HEK293 (cell line): ENCODE measurements at regions not wholly inside any gene's neighbourhood (a gene's known extent, or its start where the extent isn't known, plus 50 kb on each side); places are given as distances from the start of the nearest gene placed in this dataset.

Experiments used
- CTCF ChIA-PET: fragments of 350-600 bp; formaldehyde crosslinking; extraction: SDS; loops from one replicate; lab custom pipeline; 2021; ENCODE audit warnings: antibody characterized with exemption; lab: Yijun Ruan, JAX
- POLR2A ChIA-PET: fragments of 300-600 bp; formaldehyde crosslinking; extraction: SDS; loops from one replicate; lab custom pipeline; 2020; ENCODE audit warnings: antibody characterized with exemption, inconsistent platforms; lab: Yijun Ruan, JAX
- H3K27ac ChIP-seq: fragments of 200-500 bp; sonication (Bioruptor generic); 2 replicates; pipeline ENCODE4 v1.5.1; 2014; ENCODE audit warnings: low read depth, low read length, control low read depth, inconsistent platforms; ENCODE audit errors: extremely low read depth
- H3K36me3 ChIP-seq, 2 experiments: fragments of 200-500 bp in 1 of 2; sonication (Bioruptor generic) in 1 of 2; 1 replicate in 1 of 2; 2 replicates in 1 of 2; pipeline ENCODE4 v1.5.1; 2014 to 2017; ENCODE audit warnings: inconsistent platforms in 2 of 2, low read length in 2 of 2; ENCODE audit not compliant: control insufficient read depth in 2 of 2, insufficient read depth in 1 of 2
- H3K4me1 ChIP-seq: fragments of 200-500 bp; sonication (Bioruptor generic); 2 replicates; pipeline ENCODE4 v1.5.1; 2014; ENCODE audit warnings: mild to moderate bottlenecking, low read length, inconsistent platforms; ENCODE audit not compliant: control insufficient read depth, insufficient read depth
- H3K4me3 ChIP-seq: 2 replicates; pipeline ENCODE4 v1.5.1; 2011; ENCODE audit warnings: low read depth, mild to moderate bottlenecking, control low read depth, low read length, moderate library complexity
- H3K9me3 ChIP-seq: fragments of 200-500 bp; sonication (Bioruptor generic); 2 replicates; pipeline ENCODE4 v1.5.1; 2014; ENCODE audit warnings: low read depth, low read length, inconsistent platforms; ENCODE audit not compliant: control insufficient read depth, insufficient read depth
- KLF10 ChIP-seq: fragments of 450-650 bp; IDR thresholded peaks from 2 replicates; pipeline ENCODE4 v1.5.1; 2018; ENCODE audit warnings: missing biosample characterization, mild to moderate bottlenecking, missing genetic modification characterization
- REPIN1 ChIP-seq: fragments of 450-650 bp; formaldehyde crosslinking; IDR thresholded peaks from 2 replicates; pipeline ENCODE4 v1.5.1; 2017; ENCODE audit warnings: missing biosample characterization, missing genetic modification characterization, low read depth
- SCRT1 ChIP-seq: fragments of 450-650 bp; formaldehyde crosslinking; IDR thresholded peaks from 2 replicates; pipeline ENCODE4 v1.5.1; 2016; ENCODE audit warnings: missing biosample characterization, missing genetic modification characterization, borderline replicate concordance
- SCRT2 ChIP-seq: fragments of 450-650 bp; formaldehyde crosslinking; IDR thresholded peaks from 2 replicates; pipeline ENCODE4 v1.5.1; 2016; ENCODE audit warnings: missing biosample characterization, missing genetic modification characterization
- SP3 ChIP-seq: fragments of 450-650 bp; formaldehyde crosslinking; IDR thresholded peaks from 2 replicates; pipeline ENCODE4 v1.5.1; 2016; ENCODE audit warnings: missing biosample characterization, missing genetic modification characterization
- ZBTB26 ChIP-seq: fragments of 450-650 bp; formaldehyde crosslinking; optimal IDR thresholded peaks from 2 replicates; pipeline ENCODE3; 2016; ENCODE audit warnings: missing biosample characterization, mild to moderate bottlenecking, missing genetic modification characterization
- ZBTB8A ChIP-seq: fragments of 450-650 bp; formaldehyde crosslinking; IDR thresholded peaks from 2 replicates; pipeline ENCODE4 v1.5.1; 2016; ENCODE audit warnings: missing biosample characterization, missing genetic modification characterization
- ZFHX2 ChIP-seq: fragments of 450-650 bp; formaldehyde crosslinking; conservative IDR thresholded peaks from 2 replicates; pipeline ENCODE4 v1.5.1; 2016; ENCODE audit warnings: missing biosample characterization, missing genetic modification characterization
- ZFP41 ChIP-seq: fragments of 450-650 bp; formaldehyde crosslinking; IDR thresholded peaks from 2 replicates; pipeline ENCODE4 v1.5.1; 2016; ENCODE audit warnings: missing biosample characterization, missing genetic modification characterization, borderline replicate concordance
- ZNF140 ChIP-seq: fragments of 450-650 bp; formaldehyde crosslinking; IDR thresholded peaks from 2 replicates; pipeline ENCODE4 v1.5.1; 2016; ENCODE audit warnings: missing biosample characterization, missing genetic modification characterization
- ZNF19 ChIP-seq: fragments of 450-650 bp; formaldehyde crosslinking; IDR thresholded peaks from 2 replicates; pipeline ENCODE4; 2016; ENCODE audit warnings: missing biosample characterization, missing genetic modification characterization, low read depth
- ZNF354C ChIP-seq: fragments of 450-650 bp; formaldehyde crosslinking; IDR thresholded peaks from 2 replicates; pipeline ENCODE4 v1.5.1; 2016; ENCODE audit warnings: missing biosample characterization, missing genetic modification characterization, low read depth, borderline replicate concordance
- ZNF416 ChIP-seq: fragments of 450-650 bp; formaldehyde crosslinking; IDR thresholded peaks from 2 replicates; pipeline ENCODE4 v1.5.1; 2016; ENCODE audit warnings: missing biosample characterization, missing genetic modification characterization
- ZNF48 ChIP-seq: fragments of 450-650 bp; formaldehyde crosslinking; IDR thresholded peaks from 2 replicates; pipeline ENCODE4 v1.5.1; 2016; ENCODE audit warnings: missing biosample characterization, missing genetic modification characterization
- ZNF518A ChIP-seq: fragments of 450-650 bp; formaldehyde crosslinking; conservative IDR thresholded peaks from 2 replicates; pipeline ENCODE4 v1.5.1; 2016; ENCODE audit warnings: low read depth, missing biosample characterization, missing genetic modification characterization
- ZNF521 ChIP-seq: fragments of 450-650 bp; formaldehyde crosslinking; IDR thresholded peaks from 2 replicates; pipeline ENCODE4 v1.5.1; 2017; ENCODE audit warnings: missing biosample characterization, mild to moderate bottlenecking, missing genetic modification characterization
- ZNF571 ChIP-seq: fragments of 450-650 bp; formaldehyde crosslinking; IDR thresholded peaks from 2 replicates; pipeline ENCODE4 v1.5.0; 2017; ENCODE audit warnings: missing biosample characterization, missing genetic modification characterization
- ZNF623 ChIP-seq: fragments of 450-650 bp; formaldehyde crosslinking; IDR thresholded peaks from 2 replicates; pipeline ENCODE4 v1.5.1; 2016; ENCODE audit warnings: missing biosample characterization, missing genetic modification characterization
- ZNF624 ChIP-seq: fragments of 450-650 bp; formaldehyde crosslinking; IDR thresholded peaks from 2 replicates; pipeline ENCODE4 v1.5.1; 2017; ENCODE audit warnings: missing biosample characterization, missing genetic modification characterization
- ZNF768 ChIP-seq: fragments of 450-650 bp; formaldehyde crosslinking; IDR thresholded peaks from 2 replicates; pipeline ENCODE4 v1.5.1; 2018; ENCODE audit warnings: missing biosample characterization, mild to moderate bottlenecking, missing genetic modification characterization
- ZNF830 ChIP-seq: fragments of 450-650 bp; IDR thresholded peaks from 2 replicates; pipeline ENCODE4 v1.5.0; 2018; ENCODE audit warnings: missing biosample characterization, missing genetic modification characterization, low read depth, mild to moderate bottlenecking, moderate library complexity
- ZSCAN18 ChIP-seq: fragments of 450-650 bp; formaldehyde crosslinking; IDR thresholded peaks from 2 replicates; pipeline ENCODE4 v1.5.1; 2016; ENCODE audit warnings: missing biosample characterization, missing genetic modification characterization
- ZSCAN4 ChIP-seq: fragments of 450-650 bp; formaldehyde crosslinking; IDR thresholded peaks from 2 replicates; pipeline ENCODE4 v1.5.1; 2017; ENCODE audit warnings: missing biosample characterization, missing genetic modification characterization

GRCh38 chr2:111706481-111707001 lies 177.5 kb downstream of the ANAPC1 start:
- ChIA-PET POLR2A (no interaction called here), CTCF (interaction anchor here (0.7 kb wide), 1 partner anchor 884 kb away, joined by 4 read pairs; no protein-coding TSS in a partner anchor)
- no peaks in the 10 kb centered on the region for H3K9me3 ChIP-seq
- H3K4me3 ChIP-seq = no peak overlapping the region
- H3K27ac ChIP-seq = peak overlapping the region; percentile 78
- no peaks in the 10 kb centered on the region for H3K36me3 ChIP-seq
- peaks cover 15% of the 10 kb centered on the region for H3K4me1 ChIP-seq
- TF ChIP-seq ZBTB26 (tag by site-specific recombination) = no peak
- no peak for TF ChIP-seq ZNF518A (tag by site-specific recombination)
- TF ChIP-seq ZBTB8A (tag by site-specific recombination) = no peak
- no peak for TF ChIP-seq ZNF768 (tag by site-specific recombination)
- no peak for TF ChIP-seq KLF10
- no peak for TF ChIP-seq ZNF624 (tag by site-specific recombination)
- TF ChIP-seq ZNF48 = no peak
- TF ChIP-seq ZNF830 = no peak
- no peak for TF ChIP-seq SP3 (tag by site-specific recombination)
- TF ChIP-seq, all 188 proteins: peak for 0

DNA sequence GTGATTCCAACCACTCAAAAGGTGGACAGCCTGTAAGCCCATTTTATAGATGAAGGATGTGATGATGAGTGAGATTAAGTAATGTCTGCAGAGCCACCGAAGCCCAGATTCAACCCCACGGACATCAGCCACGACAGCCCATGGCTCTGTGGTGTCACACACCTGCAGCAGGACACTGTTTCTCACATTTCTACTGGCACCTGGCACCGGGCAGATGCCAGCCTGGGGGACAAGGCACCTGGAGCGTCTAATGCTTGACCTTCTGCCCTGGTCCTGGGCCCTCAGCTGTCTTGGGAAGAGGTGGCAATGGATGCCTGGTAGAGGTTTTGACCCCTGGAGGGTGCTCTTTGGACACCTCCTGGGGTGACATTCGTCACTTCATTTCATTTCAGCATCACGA lies 176.3 kb downstream of the ANAPC1 start:
- POLR2A ChIA-PET = no interaction called here
- Histone ChIP-seq H3K4me1 (peaks cover 15% of the 10 kb centered on the region), H3K4me3 (no peak overlapping the region), H3K36me3 (no peaks in the 10 kb centered on the region), H3K9me3 (no peaks in the 10 kb centered on the region), H3K27ac (no peak overlapping the region)
- TF ChIP-seq ZNF623 (tag by site-specific recombination) (no peak), ZNF140 (no peak), REPIN1 (tag by site-specific recombination) (no peak), ZNF416 (tag by site-specific recombination) (no peak), ZSCAN18 (no peak), ZNF19 (tag by site-specific recombination) (no peak), ZSCAN4 (no peak), SCRT1 (no peak), ZNF521 (tag by site-specific recombination) (no peak), ZNF354C (tag by site-specific recombination) (no peak), ZNF571 (no peak), ZFP41 (no peak), ZFHX2 (tag by site-specific recombination) (no peak), SCRT2 (tag by site-specific recombination) (no peak)
- CTCF ChIA-PET = no interaction called here
